HL-60 (cell line): ENCODE measurements at regions not wholly inside any gene's neighbourhood (a gene's known extent, or its start where the extent isn't known, plus 50 kb on each side); places are given as distances from the start of the nearest gene placed in this dataset.

Experiments
- GABPA ChIP-seq: IDR thresholded peaks from 2 replicates; pipeline ENCODE4 v1.6.1; 2012; ENCODE audit warnings: low read depth
- POLR2AphosphoS5 ChIP-seq: IDR thresholded peaks from 2 replicates; pipeline ENCODE4 v1.6.1; 2012; ENCODE audit warnings: low read depth
- TF ChIP-seq, protein P1 (sequence below): IDR thresholded peaks from one replicate; pipeline ENCODE4 v1.5.1; 2011; ENCODE audit warnings: low read length, control low read depth, inconsistent platforms; ENCODE audit not compliant: insufficient read depth

DNA sequence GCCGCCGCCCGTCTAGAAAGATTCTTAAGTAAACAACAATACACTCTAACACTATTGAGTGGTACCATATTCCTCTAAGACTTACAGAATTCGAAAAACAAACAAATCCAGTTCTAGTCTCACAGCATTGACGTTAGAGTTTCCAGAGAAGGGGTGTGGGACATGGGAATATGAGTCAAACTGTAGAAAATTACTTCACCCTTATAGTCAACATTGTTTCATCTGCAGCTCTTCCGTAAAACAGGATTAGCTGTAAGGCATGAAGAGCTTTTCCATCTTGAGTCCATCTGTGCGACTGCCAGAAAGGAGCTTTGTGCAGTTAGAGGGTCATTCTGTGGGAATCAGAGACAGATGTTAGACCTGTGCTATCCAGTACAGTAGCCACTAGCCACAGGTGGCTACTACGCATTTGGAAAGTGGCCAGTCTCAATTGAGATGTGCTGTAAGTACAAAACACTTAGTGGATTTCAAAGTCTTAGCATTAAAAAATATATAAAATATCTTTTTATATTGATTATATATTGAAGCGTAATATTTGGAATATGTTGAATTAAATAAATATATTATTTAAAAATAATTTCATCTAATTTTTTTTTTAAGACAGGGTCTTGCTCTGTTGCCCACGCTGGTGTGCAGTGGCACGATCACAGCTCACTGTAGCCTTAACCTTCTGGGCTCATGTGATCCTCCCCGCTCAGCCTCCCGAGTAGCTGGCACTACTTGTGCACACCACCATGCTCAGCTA lies 79.8 kb upstream of the MPP7 start:
- TF ChIP-seq POLR2AphosphoS5 (no peak), GABPA (no peak)
- TF ChIP-seq, protein P1, sequence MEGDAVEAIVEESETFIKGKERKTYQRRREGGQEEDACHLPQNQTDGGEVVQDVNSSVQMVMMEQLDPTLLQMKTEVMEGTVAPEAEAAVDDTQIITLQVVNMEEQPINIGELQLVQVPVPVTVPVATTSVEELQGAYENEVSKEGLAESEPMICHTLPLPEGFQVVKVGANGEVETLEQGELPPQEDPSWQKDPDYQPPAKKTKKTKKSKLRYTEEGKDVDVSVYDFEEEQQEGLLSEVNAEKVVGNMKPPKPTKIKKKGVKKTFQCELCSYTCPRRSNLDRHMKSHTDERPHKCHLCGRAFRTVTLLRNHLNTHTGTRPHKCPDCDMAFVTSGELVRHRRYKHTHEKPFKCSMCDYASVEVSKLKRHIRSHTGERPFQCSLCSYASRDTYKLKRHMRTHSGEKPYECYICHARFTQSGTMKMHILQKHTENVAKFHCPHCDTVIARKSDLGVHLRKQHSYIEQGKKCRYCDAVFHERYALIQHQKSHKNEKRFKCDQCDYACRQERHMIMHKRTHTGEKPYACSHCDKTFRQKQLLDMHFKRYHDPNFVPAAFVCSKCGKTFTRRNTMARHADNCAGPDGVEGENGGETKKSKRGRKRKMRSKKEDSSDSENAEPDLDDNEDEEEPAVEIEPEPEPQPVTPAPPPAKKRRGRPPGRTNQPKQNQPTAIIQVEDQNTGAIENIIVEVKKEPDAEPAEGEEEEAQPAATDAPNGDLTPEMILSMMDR, result no peak
